Ramos (cell line): ENCODE measurements at regions not wholly inside any gene's neighbourhood (a gene's known extent, or its start where the extent isn't known, plus 50 kb on each side); places are given as distances from the start of the nearest gene placed in this dataset.
"Not testable (repeated sequence)": the region's sequence is repeated elsewhere in the genome, so short reads cannot be mapped to it uniquely, and the experiment has no call there.

Source experiments
- in situ Hi-C: fragments of 300-500 bp; cut with MboI; formaldehyde crosslinking; loops from one replicate; pipeline ENCODE4 v1.14.3; 2022; ENCODE audit warnings: low sequenced_read_pairs; ENCODE audit not compliant: unreplicated experiment

DNA sequence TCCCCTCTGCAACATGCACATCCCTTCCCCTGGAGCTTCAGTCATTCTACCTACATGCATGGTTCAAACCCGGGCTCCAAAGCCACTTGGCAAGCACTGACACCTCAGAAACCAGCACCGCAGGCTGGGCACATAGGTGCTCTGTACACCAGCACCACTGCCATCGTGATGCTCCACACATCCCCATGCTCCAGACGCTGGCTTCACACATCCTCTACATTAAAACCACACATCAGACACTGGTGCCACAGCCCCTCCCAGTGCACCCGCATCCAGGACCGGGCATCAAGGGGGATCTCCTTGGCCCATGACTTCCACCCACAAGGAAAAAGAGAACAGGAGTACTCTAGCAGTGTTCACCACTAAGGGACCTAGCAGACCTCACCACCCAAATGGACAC, 787.7 kb downstream of the CDH18 start:
- in situ Hi-C loops: no loop called here

DNA sequence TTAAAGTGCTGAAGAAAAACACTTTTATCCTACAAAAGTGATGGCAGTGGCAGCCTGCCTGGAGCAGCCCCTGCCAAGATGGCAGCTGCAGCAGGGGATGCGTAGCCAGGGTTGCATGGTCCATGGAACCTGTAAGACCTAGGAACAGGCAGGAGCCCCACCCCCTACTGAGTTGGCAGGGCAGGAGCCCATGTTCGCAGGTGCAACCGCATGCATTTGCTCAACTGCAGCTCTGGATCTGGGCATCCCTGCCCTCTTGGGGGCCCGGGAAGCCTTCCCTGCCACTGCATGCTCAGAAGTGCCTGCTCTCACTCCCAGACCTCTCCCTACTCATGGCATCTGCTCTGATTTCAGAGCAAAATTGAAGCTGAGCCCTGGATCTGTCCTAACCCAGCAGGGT, 779.6 kb downstream of the CDH18 start:
- in situ Hi-C loops: no loop called here

DNA sequence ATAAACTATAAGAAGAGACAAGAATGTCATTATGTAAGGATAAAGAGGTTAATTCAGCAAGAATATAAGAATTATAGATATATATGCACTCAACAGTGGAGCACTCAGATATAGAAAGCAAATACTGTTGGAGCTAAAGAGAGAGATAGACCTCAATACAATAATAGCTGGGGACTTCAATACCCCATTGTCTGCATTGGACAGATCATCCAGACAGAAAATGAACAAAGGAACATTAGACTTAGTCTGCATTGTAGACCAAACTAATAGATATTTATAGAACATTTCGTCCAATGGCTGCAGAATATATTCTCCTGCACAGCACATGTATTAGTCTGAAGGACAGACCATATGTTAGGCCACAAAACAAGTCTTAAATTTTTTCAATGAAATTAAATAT, 777.1 kb downstream of the CDH18 start:
- in situ Hi-C loops: no loop called here

DNA sequence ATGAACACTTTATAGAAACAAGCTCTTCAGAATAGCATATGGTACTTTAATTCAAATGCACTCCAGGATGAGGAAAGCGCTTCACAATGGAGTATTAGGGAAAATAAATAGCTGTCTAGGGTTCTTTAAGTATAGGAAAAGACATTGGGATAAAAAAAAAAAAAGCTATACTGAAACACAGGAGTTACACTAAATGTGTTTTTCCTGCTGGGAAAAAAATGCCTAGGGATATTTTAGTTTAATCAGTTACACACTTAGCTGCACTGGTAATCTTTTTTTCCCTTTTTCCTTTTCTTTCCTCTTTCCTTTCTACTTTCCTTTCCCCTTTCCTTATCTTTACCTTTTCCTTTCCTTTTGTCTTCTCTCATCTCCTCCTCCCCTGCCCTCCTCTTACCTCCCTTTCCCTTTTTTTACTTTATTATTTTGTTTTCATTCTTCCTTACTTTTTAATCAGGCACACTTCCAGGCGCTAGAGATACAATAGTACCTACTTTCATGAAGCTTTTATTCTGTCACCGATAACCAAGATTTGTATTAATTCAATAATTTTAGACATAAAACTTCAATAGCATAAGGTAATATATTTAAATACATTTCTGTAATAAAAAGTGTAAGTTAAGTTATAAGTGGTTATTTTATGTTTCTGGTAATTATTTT, 758.7 kb downstream of the CDH18 start:
- in situ Hi-C loops: no loop called here

DNA sequence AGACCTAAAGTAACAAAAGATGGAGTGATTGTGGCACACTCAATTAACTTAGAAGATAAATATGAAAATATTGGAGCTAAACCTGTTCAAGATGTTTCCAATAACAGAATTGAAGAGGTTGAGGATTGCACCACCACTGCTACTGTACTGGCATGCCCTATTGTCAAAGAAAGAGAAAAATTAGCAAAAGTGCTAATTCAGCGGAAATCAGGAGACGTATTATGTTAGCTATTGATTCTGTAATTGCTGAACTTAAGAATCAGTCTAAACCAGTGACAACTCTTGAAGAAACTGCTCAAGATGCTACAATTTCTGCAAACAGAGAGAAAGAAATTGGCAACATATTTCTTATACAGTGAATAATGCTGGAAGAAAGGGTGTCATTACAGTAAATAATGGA, 754.4 kb downstream of the CDH18 start:
- in situ Hi-C loops: no loop called here

DNA sequence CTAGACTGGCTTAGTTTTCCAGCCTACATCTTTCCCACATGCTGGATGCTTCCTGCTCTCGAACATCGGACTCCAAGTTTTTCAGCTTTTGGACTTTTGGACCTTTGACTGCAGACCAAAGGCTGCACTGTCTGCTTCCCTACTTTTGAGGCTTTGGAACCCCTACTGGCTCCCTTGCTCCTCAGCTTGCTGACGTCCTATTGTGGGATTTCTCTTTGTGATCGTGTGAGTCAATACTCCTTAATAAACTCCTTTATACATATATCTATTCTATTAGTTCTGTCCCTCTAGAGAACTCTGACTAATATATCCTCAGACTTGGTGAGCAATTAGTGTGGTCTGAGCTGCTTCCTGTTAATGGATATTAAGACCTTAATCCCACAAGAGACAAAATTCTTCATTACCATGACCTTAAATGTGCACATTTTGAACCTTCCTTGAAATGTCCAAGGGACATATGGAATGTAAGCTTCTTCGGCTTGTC, 752.9 kb downstream of the CDH18 start:
- in situ Hi-C loops: no loop called here

DNA sequence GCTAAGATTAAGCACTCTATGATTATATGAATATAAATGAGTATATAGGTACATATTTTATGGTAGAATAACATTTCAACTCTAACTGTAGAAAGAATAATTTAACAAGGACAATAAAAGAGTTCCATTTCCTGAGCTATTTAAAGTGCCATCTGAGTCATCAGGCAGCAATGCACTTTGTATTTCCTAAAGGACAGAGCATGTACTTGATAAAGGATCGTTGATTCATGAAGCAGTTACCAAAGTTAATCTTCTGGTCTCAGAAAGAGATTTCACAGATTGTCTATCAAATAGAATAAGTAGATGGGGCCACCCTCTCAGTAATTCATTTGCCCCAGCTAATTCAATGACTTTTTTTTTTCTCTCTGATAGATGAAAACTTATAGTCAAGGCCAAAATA, 747.8 kb downstream of the CDH18 start:
- in situ Hi-C loops: no loop called here

DNA sequence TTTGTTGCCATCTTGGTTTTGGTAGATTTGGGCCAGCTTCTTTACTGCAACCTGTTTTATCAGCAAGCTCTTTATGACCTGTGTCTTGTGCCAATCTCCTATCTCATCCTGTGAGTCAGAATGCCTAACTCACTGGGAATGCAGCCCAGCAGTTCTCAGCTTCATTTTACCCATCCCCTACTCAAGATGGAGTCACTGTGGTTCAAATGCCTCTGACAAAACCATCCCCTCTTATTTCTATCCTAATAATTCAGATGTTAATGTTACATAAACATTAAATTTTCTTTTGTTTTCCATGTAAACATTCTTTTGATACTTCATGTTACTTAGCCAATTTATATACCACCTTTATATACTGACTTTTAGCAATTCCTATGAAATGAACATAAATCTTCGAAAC, 746.3 kb downstream of the CDH18 start:
- in situ Hi-C loops: no loop called here

DNA sequence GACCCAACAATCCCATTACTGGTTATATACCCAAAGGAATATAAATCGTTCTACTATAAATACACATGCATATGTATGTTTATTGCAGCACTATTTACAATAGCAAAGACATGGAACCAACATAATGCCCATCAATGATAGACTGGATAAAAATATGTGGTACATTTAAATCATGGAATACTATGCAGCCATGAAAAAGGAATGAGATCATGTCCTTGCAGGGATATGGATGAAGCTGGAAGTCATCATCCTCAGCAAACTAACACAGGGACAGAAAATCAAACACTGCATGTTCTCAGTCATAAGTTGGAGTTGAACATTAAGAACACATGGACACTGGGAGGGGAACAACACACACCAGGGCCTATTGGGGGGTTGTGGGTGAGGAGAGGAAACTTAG, 741.8 kb downstream of the CDH18 start:
- in situ Hi-C loops: not testable (repeated sequence)

DNA sequence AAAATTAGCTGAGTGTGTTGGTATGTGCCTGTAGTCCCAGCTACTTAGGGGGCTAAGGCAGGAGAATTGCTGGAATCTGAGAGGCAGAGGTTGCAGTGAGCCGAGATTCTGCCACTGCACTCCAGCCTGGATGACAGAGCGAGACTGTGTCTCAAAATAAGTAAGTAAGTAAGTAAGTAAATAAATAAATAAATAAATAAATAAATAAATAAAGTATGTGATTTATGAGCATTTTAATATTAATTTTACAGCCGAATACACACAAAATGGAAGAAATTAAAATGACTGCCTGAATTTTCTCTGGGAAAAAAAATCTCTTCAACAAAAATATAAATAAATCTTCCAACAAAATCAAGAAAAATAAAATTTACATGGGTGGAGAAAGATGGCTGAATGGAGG, 740.7 kb downstream of the CDH18 start:
- in situ Hi-C loops: no loop called here

DNA sequence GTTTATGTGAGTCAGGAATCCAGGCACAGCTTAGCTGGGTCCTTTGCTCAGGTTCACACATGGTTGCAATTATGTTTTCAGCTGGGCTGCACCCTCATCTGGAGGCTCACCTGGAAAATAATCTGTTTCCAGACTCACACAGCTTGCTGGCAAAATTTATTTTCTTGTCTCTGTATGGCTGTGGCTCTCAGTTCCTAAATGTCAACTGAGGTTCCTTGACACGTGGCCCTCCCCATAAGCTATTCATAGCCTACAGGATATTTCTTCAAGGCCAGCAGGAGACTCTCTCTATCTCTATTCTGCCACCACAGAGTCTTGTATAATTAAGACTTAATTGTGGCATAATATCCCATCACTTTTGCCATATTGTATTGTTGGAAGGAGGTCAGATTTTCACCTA, 732.0 kb downstream of the CDH18 start:
- in situ Hi-C loops: no loop called here

DNA sequence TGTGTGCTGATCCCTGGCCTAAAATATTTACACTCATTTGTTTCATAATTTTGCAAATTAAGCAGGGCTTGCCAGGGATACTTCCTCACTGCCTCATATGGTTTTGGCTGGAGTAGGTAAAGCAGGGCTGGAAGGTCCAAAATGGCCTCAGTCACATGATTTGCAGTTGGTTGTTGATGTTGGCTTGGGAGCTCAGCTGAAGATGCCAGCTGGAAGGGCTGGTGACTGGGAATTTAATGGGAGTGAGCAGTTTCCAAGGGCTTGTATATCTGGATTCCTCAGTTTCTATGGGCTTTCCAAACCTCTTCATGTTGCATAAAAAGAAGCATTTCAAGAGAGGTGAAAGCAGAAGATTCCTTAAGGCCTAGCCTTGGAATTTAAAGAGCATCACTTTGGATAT, 729.3 kb downstream of the CDH18 start:
- in situ Hi-C loops: no loop called here

DNA sequence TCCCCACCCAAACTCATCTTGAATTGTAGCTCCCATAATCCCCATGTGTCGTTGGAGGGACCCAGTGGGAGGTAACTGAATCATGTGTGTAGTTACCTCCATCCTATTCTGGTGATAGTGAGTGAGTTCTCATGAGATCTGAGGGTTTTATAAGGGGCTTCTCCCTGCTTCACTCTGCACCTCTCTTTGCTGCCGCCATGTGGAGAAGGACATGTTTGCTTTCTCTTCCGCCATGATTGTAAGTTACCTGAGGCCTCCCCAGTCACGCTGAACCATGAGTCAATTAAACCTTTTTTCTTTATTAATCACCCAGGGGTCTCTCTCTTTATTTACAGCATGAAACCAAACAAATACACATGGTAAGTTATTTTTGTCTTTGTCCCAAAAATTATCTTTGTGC, 726.1 kb downstream of the CDH18 start:
- in situ Hi-C loops: no loop called here

DNA sequence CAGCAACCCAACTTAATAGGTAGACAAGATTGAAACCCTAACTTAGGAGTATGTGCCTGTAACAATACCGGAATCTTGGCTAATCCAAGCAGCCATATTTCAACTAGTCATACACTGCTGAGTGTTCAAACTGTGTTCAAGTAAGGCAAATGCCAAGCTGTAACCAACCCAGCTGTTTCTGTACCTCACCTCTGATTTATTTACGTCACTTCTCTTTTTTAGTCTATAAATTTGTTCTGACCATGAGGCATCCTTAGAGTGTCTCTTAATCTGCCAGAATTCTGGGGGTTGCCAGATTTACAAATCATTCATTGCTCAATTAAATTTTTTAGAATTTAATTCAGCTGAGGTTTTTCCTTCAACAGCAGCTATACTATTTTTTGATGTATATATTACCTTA, 723.2 kb downstream of the CDH18 start:
- in situ Hi-C loops: no loop called here

DNA sequence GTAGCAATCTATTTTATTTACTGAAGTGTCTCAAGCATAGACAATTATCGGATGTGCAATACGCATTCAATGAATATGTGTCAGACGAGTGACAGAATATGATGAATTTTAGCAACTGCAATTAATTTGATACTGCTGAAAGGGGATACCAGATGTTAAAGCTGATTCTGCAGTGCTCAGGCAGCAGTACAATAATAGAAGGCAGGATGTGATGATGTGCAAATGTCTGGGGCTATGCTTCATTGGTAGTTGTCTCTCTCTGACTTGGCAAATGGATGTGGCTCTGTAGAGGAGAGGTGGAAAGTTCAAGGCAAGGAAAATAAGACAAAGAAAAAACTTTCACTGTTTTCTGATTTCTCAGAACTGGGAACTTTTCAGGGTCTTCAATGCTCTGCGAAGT, 721.2 kb downstream of the CDH18 start:
- in situ Hi-C loops: no loop called here

DNA sequence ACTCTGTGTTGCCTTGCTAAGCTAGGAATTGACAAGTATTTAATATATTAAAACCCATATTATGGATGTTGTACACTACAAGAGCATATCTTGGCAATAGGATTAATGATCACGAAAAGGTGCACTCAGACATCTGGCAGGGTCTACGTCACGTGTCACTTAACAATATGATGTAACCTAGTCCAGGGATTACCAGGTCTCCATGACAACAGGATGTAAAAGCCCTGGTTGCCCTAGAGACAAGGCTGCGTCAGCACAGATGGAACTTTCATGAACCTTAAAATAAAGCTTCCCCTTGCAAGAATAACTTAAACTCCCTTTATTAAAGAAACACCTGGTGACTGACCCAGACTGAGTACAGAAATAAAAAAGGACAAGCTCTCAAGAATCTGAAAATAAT, 717.8 kb downstream of the CDH18 start:
- in situ Hi-C loops: no loop called here

DNA sequence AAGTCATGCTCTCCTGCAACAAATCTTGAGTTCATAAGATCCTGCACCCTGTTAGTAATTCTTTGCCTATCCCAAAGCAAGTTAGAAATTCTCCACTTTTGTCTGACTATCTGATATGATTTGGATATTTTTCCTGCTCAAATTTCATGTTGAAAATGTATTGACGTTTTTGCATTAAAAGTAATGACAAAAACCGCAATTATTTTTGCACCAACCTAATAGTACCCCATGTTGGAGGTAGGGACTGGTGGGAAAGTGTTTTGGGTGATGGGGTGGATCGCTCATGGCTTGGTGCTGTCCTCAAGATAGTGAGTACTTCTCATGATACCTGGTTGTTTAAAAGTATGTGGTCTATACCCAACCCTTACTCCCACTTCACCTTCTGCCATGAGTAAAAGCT, 713.4 kb downstream of the CDH18 start:
- in situ Hi-C loops: no loop called here

DNA sequence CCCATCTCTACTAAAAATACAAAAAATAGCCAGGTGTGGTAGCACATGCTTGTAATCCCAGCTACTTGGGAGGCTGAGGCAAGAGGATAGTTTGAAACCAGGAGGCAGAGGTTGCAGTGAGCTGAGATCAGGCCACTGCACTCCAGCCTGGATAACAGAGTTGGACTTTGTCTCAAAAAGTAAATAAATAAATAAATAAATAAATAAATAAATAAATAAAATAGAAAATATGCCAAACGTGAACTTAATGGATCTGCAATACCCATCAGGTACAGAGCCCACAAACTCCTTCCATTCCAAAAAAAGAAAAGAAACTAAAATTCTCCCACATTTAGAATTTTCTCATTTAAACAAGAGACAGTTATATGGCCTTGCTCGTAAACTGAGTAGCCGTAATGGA, 702.7 kb downstream of the CDH18 start:
- in situ Hi-C loops: no loop called here

DNA sequence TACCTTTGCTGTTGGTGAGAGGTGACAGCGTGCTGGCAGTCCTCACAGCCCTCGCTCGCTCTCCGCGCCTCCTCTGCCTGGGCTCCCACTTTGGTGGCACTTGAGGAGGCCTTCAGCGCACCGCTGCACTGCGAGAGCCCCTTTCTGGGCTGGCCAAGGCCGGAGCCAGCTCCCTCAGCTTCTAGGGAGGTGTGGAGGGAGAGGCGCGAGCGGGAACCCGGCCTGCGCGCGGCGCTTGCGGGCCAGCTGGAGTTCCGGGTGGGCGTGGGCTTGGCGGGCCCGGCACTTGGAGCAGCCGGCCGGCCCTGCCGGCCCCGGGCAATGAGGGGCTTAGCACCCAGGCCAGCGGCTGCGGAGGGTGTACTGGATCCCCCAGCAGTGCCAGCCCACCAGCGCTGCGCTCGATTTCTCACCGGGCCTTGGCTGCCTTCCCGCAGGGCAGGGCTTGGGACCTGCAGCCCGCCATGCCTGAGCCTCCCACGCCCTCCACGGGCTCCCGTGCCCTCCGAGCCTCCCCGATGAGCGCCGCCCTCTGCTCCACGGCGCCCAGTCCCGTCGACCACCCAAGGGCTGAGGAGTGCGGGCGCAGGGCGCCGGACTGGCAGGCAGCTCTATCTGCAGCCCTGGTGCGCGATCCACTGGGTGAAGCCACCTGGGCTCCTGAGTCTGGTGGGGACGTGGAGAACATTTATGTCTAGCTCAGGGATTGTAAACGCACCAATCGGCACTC, 700.3 kb downstream of the CDH18 start:
- in situ Hi-C loops: not testable (repeated sequence)

DNA sequence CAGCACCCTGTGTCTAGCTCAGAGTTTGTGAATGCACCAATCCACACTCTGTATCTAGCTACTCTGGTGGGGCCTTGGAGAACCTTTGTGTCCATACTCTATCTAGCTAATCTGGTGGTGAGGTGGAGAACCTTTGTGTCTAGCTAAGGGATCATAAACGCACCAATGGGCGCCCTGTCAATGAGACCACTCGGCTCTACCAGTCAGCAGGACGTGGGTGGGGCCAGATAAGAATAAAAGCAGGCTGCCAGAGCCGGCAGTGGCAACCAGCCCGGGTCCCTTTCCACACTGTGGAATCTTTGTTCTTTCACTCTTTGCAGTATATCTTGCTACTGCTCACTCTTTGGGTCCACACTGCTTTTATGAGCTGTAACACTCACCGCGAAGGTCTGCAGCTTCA, 699.7 kb downstream of the CDH18 start:
- in situ Hi-C loops: not testable (repeated sequence)

DNA sequence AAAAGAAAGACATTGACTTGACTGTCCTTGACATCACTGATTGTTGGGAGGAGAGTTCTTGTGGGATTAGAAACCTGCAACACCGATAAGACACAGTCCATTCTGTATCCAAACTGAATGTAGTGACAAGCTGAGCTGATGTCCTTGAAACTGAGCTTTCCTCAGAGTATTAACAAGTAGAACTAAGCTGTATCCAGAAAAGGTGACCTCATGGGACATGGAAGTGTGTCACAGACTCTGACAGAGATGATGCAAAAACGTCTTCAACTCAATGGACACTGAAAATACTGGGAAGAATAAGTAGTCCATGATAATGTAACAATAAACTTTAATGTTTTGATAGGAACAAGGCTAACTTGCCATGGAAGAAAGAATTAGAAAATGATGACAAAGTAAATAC, 690.1 kb downstream of the CDH18 start:
- in situ Hi-C loops: no loop called here

DNA sequence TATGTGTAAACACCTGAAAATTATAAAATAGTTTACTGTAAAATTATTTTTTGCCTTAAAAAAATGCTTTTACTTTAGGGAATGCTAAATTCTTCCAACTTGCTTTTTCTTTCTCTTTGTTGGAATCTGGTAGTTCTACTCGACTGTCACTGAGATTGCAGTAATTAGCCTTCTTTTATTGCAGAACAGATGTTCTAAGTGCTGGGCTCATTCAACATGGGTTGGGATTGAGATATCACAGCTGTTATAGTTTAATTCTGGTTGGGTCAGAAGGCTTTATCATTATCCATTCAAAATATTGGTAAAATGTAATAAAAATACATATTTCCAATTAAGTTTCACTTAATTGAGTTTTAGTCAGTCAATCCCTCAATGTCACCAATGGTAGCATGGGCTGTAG, 686.7 kb downstream of the CDH18 start:
- in situ Hi-C loops: no loop called here
